ENCODE measurements at regions not wholly inside any gene's neighbourhood (a gene's known extent, or its start where the extent isn't known, plus 50 kb on each side); places are given as distances from the start of the nearest gene placed in this dataset.
A peak's percentile ranks its signal among the peaks of the same experiment; 100 is the strongest.
"Not testable (repeated sequence)": the region's sequence is repeated elsewhere in the genome, so short reads cannot be mapped to it uniquely, and the experiment has no call there.

DNA sequence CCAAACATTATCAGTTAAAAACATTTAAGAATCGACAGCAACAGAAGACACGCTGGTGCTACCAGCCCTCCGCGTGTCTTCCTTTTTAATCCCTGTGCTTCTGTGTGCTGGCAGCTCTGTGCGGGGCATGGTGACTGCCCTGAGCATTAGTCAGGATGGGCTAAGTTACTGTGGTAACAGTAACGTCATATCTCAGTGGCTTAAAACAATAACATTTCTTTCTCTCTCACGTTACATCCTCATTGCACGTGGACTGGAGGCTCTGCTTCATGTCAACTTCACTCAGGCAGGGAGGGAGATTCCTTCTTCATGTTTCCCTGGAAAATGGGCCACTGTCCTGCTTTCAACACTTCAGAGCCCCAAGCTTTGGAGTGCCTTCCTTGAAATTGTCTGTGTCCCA, 378.5 kb downstream of the CCSER2 start:
- DNase-seq: no peak

DNA sequence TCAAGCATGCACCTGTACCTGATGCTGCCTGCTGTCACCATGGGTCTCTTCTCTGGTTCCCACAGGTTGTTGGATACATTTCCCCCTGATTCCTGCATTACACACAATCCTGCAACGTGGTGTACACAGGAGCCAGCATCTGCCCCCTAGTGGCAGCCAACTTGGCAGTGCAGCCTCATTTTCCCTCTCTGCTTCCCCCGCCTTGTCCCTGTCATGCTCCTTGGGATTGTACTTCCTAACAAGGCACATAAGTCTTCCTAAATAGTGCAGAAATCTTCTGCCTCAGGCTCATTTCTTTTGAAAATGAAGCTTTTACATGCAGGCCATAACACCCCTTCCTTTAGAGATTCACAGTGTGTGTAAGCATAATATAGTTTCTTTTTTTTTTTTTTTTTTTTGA, 387.5 kb downstream of the CCSER2 start:
- peak; percentile 52 for DNase-seq

DNA sequence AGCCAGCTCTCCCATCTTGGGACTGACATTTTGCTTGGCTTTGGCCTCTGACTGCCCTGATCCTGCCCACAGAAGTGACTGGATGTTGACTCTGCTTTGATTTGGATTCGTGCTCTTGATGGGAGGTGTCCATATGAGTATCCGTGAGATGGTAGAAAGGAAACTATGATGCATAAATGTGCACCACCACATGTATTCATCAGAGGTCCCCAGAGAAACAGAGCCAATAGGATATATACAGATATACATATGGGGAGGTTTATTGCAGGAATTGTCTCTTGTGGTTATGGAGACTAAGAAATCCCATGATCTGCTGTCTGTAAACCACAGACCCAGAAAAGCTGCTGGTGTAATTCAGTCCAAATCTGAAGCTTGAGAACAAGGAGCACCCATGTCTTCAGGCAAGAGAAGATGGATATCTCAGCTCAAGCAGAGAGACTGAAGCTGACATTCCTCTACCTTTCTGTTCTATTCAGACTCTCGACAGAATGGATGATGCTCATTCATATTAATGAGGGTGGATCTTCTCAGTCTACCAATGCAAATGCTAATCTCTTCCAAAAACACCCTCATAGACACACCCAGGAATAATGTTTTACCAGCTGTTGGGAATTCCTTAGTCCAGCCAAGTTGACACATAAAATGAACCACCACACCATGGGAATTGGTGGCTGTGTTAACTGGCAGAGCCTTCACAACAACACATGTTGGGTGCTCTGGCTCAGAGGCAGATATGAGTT, 390.7 kb downstream of the CCSER2 start:
- DNase-seq: no peak

DNA sequence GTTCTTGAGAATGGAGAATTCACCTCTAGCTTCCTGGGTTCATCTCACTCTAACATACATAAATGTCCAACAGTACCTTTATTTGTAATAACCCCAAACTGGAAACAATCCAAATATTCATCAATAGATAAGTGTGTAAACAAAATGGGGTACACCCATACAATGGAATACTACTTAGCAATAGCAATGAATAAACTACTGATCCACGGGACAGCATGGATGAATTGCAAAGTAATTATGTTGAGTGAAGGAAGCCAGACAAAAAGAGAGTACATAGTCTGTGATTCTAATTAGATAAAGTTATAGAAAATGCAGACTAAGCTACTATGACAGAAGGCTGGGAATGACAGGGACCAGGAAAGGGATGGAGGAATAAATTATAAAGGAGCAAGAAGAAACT, 391.3 kb downstream of the CCSER2 start:
- no peak for DNase-seq

DNA sequence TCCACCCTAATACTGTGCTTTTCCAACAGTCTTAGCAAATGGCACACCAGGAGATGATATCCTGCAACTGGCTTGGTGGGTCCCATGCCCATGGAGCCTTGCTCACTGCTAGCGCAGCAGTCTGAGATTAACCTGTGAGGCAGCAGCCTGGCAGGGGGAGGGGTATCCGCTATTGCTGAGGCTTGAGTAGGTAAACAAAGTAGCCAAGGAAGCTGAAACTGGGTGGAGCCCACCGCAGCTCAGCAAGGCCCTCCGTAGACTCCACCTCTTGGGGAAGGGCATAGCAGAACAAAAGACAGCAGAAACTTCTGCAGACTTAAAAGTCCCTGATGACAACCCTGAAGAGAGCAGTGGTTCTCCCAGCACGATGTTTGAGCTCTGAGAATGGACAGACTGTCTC, 399.0 kb downstream of the CCSER2 start:
- no peak for DNase-seq

DNA sequence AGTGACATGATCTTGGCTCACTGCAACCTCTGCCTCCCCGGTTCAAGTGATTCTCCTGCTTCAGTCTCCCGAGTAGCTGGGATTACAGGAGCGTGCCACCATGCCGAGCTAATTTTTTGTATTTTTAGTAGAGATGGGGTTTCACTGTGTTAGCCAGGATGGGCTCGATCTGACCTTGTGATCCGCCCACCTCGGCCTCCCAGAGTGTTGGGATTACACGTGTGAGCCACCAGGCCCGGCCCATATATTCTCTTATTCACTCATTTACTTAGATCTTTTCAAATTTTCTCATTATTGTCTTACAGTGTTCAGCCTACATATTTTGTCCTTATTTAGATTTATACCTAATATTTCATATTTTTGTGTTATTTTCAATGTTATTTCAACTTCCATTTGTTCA, 410.7 kb downstream of the CCSER2 start:
- not testable (repeated sequence) for DNase-seq

DNA sequence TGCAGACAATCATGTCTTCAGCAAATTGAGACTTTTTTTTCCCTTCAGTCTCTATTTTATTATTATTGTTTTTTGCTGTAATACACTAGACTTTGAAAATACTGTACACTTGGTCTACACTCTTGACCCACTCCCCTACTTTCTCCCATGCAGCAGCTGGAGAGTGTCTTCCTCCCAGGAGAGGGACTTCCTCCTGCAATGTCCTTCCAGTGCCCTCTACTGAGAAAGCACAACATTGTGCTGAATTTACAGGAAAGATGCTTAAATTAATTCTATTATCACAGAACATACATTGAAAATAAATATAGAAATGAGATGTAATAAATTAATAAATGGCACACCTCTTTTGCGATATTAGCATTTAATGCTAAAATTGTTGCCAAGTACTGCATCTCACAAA, 411.3 kb downstream of the CCSER2 start:
- peak; percentile 12 for DNase-seq

DNA sequence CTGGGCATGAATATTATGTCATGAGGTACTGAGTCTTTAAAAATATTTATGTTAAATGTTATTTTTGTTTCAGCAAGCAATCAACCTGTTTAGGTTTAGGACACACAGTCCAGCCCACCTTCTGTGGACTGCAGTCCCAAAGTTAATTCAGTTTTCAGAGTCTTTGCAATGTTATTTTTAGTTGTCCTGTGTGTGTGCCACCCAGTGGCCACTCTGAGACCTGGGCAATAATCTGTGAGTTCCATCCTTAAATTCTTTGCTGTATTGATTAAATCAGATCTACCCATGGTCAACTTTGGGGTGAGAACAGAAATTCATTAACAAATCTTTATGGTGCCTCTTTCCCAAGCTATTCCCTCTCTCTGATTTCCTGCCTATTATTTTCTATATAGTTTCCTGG, 415.1 kb downstream of the CCSER2 start:
- peak; percentile 31 for DNase-seq

DNA sequence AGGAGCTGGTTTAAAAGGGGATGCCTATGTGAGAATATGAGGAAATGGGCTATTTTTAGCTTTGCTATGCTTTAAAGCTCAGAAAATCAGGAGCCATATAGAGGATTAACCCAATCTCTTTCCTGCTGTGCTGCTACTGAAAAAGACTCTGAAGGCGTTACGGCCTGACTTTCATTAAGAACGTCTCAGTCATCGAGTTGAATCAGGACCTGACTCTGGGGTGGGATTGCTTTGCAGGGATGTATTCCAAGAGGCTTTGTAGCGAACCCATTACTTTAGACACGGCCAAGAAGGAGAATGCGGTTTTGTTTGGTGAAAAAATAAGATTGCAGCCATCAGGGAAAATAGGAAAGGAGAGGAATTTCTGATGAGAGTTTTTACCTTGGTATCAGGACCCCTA, 426.9 kb downstream of the CCSER2 start:
- DNase-seq: no peak

DNA sequence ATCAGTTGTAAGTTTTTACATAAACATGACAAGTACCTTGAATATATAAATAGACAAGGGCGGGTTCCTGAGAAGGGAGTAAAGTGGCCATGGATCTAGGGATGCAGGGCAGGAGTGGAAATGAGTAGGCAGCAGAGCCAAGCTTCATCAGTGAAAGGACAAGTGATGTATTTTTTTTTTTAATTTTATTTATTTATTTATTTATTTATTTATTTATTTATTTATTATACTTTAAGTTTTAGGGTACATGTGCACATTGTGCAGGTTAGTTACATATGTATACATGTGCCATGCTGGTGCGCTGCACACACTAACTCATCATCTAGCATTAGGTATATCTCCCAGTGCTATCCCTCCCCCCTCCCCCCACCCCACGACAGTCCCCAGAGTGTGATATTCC, 428.3 kb downstream of the CCSER2 start:
- not testable (repeated sequence) for DNase-seq

DNA sequence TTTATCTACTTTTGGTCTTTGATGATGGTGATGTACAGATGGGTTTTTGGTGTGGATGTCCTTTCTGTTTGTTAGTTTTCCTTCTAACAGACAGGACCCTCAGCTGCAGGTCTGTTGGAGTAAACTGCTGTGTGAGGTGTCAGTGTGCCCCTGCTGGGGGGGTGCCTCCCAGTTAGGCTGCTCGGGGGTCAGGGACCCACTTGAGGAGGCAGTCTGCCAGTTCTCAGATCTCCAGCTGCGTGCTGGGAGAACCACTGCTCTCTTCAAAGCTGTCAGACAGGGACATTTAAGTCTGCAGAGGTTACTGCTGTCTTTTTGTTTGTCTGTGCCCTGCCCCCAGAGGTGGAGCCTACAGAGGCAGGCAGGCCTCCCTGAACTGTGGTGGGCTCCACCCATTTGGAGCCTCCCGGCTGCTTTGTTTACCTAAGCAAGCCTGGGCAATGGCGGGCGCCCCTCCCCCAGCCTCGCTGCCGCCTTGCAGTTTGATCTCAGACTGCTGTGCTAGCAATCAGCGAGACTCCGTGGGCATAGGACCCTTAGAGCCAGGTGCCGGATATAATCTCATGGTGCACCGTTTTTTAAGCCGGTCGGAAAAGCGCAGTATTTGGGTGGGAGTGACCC, 433.7 kb downstream of the CCSER2 start:
- peak; percentile 13 for DNase-seq

DNA sequence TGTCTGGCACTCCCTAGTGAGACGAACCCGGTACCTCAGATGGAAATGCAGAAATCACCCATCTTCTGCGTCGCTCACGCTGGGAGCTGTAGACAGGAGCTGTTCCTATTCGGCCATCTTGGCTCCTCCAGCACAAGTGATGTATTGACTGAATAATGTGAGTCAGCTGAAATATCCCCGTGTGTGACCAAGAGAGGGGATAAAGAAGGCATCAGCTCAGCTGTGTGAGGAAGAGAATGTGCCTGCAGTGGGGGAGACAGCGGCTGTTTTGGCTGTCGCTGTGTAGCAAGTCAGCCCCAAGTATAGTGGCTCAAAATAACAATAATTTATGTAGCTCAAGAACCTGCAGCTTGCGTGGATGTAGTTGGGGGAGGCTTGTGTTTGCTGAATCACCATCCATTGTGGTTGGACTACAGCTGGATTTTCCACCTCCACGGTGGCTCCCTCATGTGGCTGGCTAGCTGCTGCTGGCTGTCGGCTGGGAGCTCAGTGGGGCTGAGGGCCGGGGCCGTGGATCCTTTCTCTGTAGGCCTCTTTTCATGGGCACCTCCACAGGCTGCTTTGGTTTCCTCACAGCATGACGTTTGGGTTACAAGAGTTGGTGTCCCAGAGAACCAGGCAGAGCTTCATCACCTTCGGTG, 434.5 kb downstream of the CCSER2 start:
- peak; percentile 18 for DNase-seq

DNA sequence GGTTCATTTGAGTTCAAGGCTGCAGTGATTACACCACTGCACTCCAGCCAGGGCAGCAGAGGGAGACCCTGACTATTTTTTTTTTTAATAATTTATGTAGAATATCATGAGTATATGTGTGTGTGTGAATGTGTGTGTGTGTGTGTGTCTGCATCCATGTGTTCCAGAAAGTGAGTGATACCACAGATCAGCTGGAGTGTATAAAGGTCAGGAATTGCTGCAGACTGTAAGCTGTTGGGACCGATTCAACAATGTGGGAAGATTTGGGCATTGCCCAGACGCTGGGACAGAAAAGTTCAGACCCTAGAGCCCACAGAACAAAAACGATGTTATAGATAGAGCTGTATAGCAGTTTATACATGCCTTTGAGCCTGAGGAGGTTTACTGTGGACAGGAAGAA, 435.6 kb downstream of the CCSER2 start:
- no peak for DNase-seq

DNA sequence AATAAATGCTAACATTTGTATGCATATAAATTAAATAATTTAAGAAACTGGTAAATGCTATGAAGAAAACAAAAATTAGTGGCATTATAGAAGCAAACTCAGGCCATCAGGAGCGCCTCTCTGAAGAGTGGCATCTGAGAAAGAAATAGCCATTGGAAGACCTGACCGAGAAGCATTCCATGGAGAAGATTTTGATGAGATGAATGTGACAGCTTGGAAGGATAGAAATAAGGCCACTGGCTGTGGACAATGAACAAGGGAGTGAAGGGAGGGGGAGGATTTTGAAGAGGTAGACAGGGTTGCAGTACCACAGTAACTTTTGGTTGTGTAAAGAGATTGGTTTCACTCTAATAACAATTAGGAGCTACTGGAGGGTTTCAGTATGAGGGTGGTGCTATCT, 436.7 kb downstream of the CCSER2 start:
- DNase-seq: no peak

DNA sequence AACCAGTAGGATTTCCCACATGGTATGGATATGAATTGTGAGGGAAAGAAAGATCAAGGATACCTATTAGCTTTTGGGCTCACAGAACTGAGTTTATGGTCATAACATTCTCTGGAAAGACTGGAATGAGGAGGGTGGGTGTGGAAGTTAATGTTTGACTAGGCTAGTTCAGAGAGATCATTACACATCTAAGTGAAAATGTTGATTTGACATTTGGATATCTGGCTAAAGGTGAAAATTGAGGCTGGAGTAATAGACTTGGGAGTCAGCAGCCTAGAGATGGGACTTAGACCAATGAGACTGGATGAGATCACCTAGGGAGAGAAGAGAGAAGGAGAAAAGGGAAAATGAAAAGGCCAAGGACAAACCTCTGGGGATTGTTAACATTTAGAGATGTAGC, 437.3 kb downstream of the CCSER2 start:
- DNase-seq: no peak

DNA sequence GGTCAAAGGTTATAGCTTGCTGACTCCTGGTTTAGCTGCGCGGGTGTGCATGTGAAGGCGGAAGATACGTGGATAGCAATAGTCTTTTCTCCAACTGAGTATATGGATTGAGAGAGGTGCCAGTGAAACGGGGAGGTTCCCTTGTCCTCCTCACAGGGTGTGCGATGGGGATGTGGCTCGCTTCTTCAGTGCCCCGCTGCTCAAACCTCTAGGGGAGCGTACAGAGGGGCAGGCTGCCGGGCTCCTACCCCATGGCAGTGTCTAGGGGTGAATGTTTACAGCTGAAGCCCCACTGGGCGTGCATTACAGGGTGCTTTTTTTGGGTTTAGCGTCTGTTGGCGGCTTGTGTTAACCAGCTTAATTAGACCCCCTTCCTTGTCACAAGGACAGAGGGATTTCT, 438.5 kb downstream of the CCSER2 start:
- DNase-seq: no peak

DNA sequence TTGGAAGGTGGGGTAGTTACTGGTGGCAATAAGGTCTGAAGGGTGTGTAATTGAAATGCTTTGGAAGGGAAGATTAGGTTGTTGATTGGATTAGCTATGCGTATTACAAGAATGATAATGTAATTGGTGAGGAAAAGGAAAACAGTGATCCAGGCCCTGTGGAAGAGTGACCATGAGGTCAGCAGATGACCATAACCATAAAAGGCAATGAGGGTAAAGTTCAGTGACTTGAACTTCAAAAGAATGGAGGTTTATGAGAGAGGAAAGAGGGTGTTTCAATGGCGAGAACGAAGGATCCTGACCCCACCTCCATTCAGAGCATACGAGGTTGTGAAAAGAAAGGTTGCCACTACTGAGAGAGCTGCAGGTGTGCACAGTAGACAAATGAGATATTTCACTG, 439.7 kb downstream of the CCSER2 start:
- DNase-seq: no peak

DNA sequence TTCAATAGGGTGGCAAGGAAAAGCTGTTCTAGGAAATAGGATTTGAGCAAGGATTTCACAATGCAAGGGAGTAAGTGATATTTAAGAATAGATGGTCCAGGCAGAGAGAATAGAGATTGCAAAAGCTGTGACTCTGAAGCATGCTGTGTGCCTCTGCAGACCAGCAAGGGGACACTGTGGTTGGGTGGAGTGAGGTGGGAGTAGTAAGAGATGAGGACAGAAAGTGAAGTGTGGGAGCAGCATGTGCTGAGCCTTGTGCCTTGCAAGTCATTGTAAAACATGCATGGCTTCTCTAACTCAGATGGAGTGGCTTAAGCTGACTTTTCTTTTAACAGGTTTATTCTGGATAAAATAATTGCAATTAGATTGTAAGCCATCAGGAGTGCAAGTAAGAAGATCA, 442.4 kb downstream of the CCSER2 start:
- DNase-seq: no peak

DNA sequence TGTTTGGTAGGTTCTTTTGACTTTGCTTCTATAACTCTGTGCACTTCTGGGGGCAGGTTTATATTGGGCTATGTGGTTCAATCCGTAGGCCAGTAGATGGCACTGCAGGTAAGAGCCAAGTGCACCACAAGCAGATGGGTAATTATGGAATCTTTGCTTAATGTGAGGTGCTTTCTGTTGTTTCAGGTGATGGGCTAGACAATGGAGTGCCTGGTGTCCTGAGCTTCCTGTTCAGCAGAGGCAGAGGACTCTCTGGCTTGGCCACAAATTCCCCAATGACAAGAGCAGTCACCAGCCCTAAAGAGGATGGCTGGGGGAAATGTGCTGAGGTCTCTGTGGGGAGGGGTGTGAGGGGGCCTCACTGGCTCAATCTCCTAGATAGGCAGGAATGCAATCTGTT, 455.0 kb downstream of the CCSER2 start:
- peak; percentile 60 for DNase-seq

DNA sequence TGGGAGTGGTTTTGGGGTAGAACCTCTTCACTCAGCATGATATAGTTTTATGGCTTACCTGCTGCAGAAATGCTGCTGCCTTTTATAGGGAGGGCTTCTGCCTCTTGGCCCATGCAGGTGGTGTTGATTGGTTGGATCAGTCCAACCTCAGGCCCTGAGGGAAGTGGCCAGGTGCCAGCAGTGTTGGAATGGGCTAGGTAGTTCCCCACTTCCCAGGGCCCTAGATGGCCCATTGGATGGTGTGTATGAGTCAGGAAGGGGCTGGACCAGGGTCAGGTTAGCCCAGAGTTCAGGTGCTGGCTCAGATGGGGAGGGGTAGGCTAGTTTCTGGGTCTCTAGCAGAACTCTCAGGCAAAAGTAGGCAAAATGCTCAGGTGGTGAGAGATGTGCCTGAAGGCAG, 455.5 kb downstream of the CCSER2 start:
- no peak for DNase-seq

DNA sequence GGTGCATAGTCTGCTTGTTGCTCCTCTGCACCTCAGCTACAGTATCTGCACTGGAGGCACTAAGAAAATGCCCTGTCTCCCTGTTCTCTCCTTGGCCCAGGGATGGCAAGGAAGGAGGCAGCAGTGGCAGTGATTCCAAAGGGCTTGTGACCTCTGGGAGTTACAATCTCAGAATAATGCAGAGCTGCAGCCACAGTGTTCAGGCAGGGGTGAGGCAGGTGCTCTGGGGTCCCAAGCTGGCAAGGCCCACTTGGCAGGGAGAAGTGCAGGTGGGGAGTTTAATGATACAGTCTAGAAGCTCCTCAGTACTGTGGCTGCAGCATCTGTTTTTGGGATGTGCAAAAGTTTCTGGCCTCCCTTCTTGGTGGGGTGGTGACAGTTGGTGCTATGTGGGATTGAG, 456.4 kb downstream of the CCSER2 start:
- DNase-seq: no peak

DNA sequence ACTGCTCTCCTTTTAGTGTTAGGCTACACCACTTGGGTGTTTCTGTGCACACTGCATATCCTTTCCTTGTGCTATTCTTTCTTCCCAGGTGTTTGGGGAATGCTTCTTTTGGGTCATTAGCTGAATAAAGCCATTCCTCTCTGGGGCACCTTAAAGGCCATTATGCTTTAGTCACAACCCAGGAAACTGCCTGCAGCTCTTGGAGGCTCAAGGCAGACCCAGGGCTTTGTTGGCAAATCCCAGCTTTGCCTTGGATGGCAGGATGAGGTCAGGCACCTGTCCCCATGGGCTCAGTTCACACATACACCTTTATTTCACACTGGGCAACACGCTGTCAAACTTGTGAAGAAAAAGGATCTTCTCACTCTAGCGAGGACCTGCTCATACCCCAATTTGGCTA, 460.6 kb downstream of the CCSER2 start:
- DNase-seq: no peak

DNA sequence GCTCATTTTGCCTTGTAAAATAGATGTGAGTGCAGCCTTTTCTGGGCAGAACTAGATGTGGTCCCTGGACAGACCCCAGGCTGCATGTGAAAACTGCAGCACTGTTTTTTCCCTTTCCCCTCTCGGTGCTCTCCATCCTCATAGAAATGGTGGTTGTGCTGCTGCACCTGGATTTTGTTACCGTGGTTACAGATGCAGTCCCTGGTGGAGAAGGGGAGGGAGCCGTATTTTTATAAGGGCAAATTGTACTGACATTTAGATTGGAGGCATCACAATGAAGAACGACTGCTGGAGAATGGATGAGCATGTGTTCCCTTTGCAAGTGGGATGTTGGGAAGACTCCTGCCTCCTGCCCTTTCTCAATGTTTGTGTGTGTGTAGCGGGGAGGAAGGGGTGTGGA, 469.9 kb downstream of the CCSER2 start:
- DNase-seq: no peak

DNA sequence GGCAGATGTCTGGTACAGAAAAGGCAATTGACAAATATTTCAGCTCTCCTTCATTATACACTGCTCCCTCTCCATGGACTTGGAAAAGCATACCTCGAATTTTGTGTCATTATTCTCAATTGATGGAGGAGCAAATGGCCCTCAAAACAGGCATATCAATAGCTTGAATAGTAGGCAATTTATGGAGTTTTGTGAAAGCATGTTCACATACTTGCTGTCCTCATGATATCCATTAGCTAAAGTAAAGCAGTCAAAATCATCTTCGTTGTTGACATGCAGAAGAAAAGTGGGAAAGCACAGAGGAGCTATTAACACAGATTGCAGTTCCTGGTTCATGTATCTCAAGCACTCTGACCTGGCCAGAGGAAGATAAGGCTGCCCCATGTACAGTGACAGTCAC, 472.8 kb downstream of the CCSER2 start:
- no peak for DNase-seq

DNA sequence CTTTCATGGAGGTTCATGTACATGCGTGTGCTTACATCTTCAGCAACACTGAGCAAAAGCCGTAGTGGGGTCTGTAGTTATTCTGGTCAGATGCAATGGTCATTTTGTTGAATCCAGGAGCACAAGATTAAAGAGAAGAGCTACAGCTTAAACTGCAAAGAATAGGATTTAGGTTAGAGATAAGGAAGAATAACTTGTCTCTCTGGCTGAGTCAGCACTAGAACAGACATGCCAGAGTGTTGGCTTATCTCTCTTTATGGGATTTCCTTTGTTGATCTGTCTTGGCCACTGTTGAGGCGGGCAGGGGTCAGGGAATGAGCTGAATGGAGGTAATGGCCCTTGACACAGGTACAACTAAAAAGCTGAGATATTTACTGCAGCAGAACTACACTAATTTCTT, 473.5 kb downstream of the CCSER2 start:
- no peak for DNase-seq

Data from OCI-M1 (cell line).